A673 (cell line): ENCODE measurements at regions not wholly inside any gene's neighbourhood (a gene's known extent, or its start where the extent isn't known, plus 50 kb on each side); places are given as distances from the start of the nearest gene placed in this dataset.

Experiments
- EZH2 ChIP-seq: fragments of 200-600 bp; sonication (generic); IDR thresholded peaks from 2 replicates; pipeline ENCODE4 v1.6.1; 2017; ENCODE audit warnings: borderline replicate concordance, low read depth, mild to moderate bottlenecking, mixed read lengths, antibody characterized with exemption, low read length; ENCODE audit not compliant: poor library complexity, severe bottlenecking
- TF ChIP-seq, protein P1 (sequence below): fragments of 300-800, 200-600 bp; sonication (generic); conservative IDR thresholded peaks from 2 replicates; pipeline ENCODE4 v1.5.1; 2017; ENCODE audit warnings: low read depth, mild to moderate bottlenecking, antibody characterized with exemption, low read length, moderate library complexity, mixed read lengths

DNA sequence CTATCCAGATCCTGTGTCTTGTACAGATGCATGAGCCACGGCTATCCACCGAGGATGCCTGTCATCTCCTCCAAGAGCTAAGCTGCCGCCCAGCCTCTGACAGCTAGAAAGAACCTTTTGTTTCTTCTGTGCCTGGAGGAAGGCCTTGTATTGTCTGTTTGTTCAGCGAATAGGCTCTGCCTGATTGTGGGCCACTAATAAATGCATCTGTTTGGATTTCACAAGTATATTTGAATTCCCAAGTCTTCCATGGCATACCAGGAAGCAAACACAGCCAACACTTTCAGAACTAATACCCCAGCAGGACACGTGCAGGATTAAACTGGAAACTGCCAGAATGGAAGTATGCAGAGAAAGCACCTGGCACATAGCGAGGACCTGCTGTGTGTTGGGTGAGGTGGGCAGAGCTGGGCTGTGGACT lies 92.7 kb upstream of the NEURL1B start:
- TF ChIP-seq, protein P1, sequence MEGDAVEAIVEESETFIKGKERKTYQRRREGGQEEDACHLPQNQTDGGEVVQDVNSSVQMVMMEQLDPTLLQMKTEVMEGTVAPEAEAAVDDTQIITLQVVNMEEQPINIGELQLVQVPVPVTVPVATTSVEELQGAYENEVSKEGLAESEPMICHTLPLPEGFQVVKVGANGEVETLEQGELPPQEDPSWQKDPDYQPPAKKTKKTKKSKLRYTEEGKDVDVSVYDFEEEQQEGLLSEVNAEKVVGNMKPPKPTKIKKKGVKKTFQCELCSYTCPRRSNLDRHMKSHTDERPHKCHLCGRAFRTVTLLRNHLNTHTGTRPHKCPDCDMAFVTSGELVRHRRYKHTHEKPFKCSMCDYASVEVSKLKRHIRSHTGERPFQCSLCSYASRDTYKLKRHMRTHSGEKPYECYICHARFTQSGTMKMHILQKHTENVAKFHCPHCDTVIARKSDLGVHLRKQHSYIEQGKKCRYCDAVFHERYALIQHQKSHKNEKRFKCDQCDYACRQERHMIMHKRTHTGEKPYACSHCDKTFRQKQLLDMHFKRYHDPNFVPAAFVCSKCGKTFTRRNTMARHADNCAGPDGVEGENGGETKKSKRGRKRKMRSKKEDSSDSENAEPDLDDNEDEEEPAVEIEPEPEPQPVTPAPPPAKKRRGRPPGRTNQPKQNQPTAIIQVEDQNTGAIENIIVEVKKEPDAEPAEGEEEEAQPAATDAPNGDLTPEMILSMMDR = no peak
- no peak for TF ChIP-seq EZH2
